Head of caudate nucleus (tissue), 42 donors: ENCODE measurements at regions not wholly inside any gene's neighbourhood (a gene's known extent, or its start where the extent isn't known, plus 50 kb on each side); places are given as distances from the start of the nearest gene placed in this dataset.

Experiments
- DNase-seq, 42 donors: peaks; one replicate each; pipeline versions ENCODE4 v3.0.0 to v3.0.0-alpha.2; 2020 to 2021; ENCODE audit warnings: mixed read lengths in 7 of 42
- intact Hi-C: fragments of 100-400 bp; cut with DNase I; formaldehyde crosslinking; loops from one replicate; pipeline ENCODE4 v1.15.0; 2022

DNA sequence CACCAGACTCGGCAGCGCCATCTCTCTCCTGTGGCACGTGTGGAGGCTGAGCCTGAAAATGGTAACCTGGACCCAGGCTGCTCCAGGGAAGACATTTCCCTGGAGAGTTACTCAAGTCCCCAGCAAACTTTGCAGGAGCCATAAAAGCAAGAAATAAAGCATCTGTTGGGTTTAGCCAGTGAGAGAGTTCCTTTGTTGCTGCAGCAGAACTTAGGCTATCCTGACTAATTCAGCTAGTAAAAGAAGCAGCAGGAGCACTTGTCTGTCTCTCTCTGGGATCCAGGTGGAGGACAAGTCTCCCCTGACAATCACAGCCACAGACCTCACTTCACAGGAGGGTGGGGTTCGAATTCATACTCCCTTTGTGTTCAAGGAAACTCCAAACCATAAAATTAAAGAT lies 79.2 kb upstream of the DIO3 start:
- intact Hi-C loops: no loop called here
- peak in 1 of 42 donors; percentile 22 for DNase-seq

DNA sequence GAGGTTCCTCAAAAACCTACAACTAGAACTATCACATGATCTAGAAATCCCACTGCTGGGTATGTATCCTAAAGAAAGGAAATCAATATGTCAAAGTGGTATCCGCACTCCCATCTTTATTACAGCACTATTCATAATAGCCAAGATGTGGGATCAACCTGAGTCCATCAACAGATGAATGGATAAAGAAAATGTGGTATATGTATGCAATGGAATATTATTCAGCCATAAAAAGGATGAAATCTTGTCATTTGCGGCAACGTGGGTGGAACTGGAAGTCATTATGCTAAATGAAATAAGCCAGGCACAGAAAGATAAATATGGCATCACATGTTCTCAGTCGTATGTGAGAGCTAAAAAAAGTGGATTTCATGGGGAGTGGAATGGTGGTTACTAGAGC lies 77.5 kb upstream of the DIO3 start:
- no peak for DNase-seq
- intact Hi-C loops: no loop called here

- intact Hi-C loops: no loop called here
- DNase-seq: peak in 3 of 42 donors; percentile 1 to 15 (median 2)
These were observed 72.1 kb upstream of the DIO3 start for GRCh38 chr14:101489092-101489760.

DNA sequence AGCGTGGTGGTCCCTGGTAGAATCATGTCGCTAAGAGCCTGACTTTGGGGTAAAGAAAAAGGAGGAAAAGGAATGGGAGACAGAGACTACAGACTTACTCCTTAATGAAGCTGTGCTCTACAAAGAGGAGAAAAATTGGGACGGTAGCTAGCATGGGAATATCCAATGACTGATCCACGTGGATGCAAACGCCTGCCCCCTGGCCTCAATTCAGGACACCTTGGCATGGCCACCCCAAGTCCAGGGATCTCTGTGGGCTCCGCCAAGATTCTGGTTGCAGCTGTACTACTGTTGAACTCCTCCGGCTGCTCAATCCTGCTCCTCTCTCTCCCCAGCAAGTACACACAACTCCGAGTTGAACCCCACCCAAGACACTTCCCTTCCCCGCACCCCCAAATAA lies 70.5 kb upstream of the DIO3 start:
- intact Hi-C loops: no loop called here
- DNase-seq: peak in 11 of 42 donors; percentile 1 to 27 (median 6)

- peak in 13 of 42 donors; percentile 1 to 25 (median 6) for DNase-seq
- intact Hi-C loops: no loop called here
These were observed 69.5 kb upstream of the DIO3 start for GRCh38 chr14:101491841-101492240.

GRCh38 chr14:101492716-101493115 lies 68.6 kb upstream of the DIO3 start:
- intact Hi-C loops: no loop called here
- peak in 16 of 42 donors; percentile 0 to 22 (median 8) for DNase-seq

DNA sequence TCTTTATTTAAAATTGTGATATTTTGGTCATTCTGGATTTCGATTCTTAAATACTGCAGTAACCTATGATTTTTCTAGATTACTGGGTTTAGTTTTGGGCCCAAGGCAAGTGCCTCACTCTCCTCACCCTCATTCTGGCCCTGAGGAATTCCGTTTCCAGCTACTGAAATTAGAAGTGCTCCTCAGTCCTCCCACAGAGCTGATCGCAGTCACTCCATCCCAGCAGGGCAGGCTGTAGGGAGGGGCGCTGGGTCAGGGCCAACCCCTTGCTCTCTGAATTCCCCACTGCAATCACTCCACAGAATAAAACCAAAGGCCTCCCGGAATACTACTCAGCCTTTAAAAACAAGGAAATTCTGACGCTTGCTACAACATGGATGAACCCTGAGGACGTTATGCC lies 66.5 kb upstream of the DIO3 start:
- DNase-seq: peak in 15 of 42 donors; percentile 0 to 44 (median 11)
- intact Hi-C loops: no loop called here

DNA sequence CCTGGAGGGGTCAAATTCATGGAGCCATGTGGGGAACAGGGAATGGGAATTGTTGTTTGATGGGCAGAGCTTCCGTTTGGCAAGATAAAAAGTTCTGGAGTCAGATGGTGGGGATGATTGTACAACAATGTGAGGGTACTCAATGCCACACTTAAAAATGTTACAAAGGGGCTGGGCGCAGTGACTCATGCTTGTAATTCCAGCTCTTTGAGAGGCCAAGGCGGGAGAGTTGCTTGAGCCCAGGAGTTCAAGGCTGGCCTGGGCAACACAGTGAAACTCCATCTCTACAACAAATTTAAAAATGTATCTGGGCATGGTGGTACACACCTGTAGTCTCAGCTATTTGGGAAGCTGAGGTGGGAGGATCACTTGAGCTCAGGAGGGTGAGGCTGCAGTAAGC lies 66.0 kb upstream of the DIO3 start:
- peak in 9 of 42 donors; percentile 0 to 35 (median 5) for DNase-seq

GRCh38 chr14:101495827-101496775 lies 65.2 kb upstream of the DIO3 start:
- intact Hi-C loops: no loop called here
- DNase-seq: peak in 20 of 42 donors; percentile 3 to 43 (median 16)

More for the DNA sequence above, 66.0 kb upstream of the DIO3 start:
- intact Hi-C loops: no loop called here

DNA sequence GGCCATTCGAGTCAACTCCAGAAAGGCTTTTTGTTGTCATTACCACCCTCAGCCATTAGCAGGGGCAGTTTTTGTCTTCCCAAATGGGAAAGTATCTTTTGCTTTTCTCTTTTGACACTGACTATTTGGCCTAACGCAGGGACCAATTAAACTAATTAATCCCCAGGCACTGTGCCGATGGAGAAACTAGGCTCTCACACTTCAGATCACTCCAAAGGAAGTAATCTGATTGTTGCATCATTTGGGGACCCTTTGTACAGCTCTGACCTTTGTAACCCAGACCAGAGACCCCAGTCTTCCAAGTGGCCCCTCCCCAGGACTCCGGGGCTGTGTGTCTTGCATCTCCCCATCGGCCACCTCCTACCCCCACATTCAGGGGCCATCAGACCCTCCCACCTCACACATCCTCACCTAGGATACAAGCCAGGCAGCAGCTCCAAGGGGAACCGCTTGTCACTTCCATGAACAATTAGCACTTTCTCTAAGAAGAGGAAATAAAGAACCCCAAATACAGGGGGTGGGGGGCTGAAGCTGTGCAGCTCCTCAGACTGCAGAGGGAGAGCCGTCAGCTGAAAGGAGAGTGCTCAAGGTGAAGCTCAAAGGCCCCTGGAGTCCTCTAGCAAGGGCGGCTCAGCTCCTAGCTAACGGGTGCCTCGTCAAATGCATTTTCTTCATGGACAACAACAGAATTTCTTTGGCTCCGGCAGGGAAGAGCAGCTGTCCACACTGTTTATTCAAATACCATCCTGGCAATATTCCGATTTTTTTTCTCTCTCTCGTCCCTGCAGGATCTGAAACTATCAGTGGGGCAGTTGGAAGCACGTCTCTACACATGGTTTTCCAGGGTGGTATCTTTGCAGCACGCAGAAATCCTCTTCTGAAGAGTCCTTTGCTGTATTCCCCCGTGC lies 64.3 kb upstream of the DIO3 start:
- intact Hi-C loops: no loop called here
- peak in 19 of 42 donors; percentile 2 to 39 (median 15) for DNase-seq

- intact Hi-C loops: no loop called here
These were observed 63.4 kb upstream of the DIO3 start for GRCh38 chr14:101497684-101498525.

DNA sequence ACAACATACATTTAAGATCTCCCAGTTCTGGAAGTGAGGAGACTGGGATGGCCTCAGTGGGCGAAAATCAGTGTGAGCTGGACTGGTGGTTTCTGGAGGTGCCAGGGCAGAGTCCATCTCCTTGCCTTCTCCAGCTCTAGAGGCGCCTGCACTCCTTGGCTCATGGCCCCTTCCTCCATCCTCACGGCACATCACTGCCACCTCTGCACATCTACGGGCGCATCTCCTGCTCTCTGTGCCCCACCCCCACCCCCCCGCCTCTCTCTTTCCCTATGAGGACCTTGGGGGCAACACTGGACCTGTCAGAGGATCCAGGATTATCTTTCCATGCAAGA lies 62.8 kb upstream of the DIO3 start:
- DNase-seq: peak in 11 of 42 donors; percentile 1 to 25 (median 2)
- intact Hi-C loops: no loop called here

More at GRCh38 chr14:101497684-101498525, 63.4 kb upstream of the DIO3 start:
- peak in 19 of 42 donors; percentile 1 to 36 (median 13) for DNase-seq

DNA sequence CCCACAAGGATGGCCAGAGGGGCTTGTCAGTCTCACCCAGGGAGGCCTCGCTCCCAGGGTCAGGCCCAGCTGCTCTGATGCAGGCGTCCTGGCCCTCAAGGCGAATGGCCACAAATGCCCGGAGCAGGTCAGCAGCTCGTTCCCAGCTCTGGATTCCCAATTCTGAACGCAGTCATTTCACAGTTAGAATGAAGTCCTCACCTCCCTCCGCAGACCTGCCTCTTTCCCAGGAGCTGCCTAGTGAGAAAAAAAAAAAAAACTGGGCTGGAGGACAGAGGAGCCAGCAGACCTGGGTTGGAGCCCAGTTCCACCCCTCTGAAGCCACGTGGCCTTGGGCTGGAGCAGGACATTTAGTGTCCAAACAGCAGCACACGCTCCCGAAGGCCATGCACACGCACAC lies 62.2 kb upstream of the DIO3 start:
- intact Hi-C loops: no loop called here
- DNase-seq: peak in 18 of 42 donors; percentile 3 to 58 (median 20)

- peak in 14 of 42 donors; percentile 1 to 32 (median 12) for DNase-seq
- intact Hi-C loops: no loop called here
These were observed 61.8 kb upstream of the DIO3 start for GRCh38 chr14:101499513-101499912.

GRCh38 chr14:101500061-101500460 lies 61.2 kb upstream of the DIO3 start:
- intact Hi-C loops: no loop called here
- DNase-seq: peak in 13 of 42 donors; percentile 1 to 35 (median 13)

- intact Hi-C loops: no loop called here
- DNase-seq: peak in 12 of 42 donors; percentile 0 to 34 (median 11)
These were observed 60.6 kb upstream of the DIO3 start for GRCh38 chr14:101500681-101501080.

GRCh38 chr14:101501341-101501740 lies 60.0 kb upstream of the DIO3 start:
- intact Hi-C loops: no loop called here
- DNase-seq: peak in 23 of 42 donors; percentile 3 to 64 (median 43)
